ENCODE measurements at regions not wholly inside any gene's neighbourhood (a gene's known extent, or its start where the extent isn't known, plus 50 kb on each side); places are given as distances from the start of the nearest gene placed in this dataset.
"Not testable (repeated sequence)": the region's sequence is repeated elsewhere in the genome, so short reads cannot be mapped to it uniquely, and the experiment has no call there.

- DNase-seq (ENCODE audit: extremely low read depth, low read depth, low spot score) = no peak
Observed at GRCh38 chr18:35770376-35771014, 189.0 kb downstream of the GALNT1 start.

GRCh38 chr18:35771172-35771571 is 189.6 kb downstream of the GALNT1 start:
- no peak for DNase-seq (ENCODE audit: extremely low read depth, low read depth, low spot score)

DNA sequence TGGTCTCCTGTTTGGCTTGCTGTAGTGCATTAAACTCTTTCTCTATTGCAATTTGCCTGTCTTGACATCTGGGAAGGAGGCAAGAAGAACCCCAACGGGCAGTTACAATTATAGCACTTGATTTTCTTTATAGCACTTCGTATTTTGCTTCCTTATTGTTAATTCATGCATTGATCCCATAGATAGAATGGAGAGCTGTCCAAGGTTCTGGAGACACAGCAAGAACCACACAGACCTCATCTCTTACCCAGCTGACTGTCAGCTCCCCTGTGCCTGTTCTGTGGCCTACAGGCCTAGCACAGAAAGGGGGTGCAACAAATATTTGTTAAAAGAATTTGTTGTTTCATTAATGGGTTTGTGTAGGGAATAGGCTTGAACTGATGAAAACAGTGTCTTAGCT is 194.3 kb downstream of the GALNT1 start:
- no peak for DNase-seq (ENCODE audit: extremely low read depth, low read depth, low spot score)

GRCh38 chr18:35776473-35776872 is 194.9 kb downstream of the GALNT1 start:
- no peak for DNase-seq (ENCODE audit: extremely low read depth, low read depth, low spot score)

DNA sequence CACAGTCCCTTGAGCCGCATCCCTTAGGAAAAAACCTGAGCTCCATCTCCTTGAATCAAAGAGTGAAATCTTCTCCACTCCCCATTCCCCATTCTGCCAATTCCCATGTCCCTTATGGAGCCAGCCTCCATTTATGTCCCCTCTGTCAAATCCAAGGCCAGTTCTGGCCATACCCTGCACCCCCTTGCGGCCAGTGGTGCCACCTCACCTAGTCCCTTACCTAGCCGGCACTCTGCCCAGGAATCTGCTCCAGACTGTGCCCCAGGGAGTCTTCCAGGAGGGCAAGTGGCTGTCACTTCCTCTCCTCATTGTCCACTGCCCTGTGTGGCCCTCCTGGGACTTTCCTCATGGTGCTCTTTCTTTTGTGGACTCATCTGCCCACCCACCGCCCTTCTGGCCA is 195.4 kb upstream of the RMP24 start:
- DNase-seq (ENCODE audit: extremely low read depth, low read depth, low spot score) = no peak

- DNase-seq (ENCODE audit: extremely low read depth, low read depth, low spot score) = no peak
Observed at GRCh38 chr18:35778850-35779627, 193.4 kb upstream of the RMP24 start.

DNA sequence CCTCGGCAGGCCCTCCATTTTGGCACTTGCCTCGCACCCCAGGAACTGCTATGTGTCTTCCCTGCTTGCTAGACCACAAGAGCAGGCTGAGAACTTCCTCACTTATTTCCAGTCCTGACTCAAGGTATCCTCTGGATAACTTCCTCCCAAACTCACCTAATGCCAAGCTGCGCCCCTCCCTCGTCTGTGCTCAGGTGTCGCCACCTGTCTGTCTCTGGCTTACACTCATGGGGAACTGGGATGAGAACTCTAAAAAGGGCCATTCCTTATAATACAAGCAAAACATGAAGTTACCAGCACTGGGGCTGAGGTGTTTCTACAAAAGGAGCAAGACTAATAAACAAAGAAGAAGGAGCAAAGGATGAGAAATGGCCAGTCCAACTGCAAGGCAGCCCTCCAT is 191.5 kb upstream of the RMP24 start:
- no peak for DNase-seq (ENCODE audit: extremely low read depth, low read depth, low spot score)

DNA sequence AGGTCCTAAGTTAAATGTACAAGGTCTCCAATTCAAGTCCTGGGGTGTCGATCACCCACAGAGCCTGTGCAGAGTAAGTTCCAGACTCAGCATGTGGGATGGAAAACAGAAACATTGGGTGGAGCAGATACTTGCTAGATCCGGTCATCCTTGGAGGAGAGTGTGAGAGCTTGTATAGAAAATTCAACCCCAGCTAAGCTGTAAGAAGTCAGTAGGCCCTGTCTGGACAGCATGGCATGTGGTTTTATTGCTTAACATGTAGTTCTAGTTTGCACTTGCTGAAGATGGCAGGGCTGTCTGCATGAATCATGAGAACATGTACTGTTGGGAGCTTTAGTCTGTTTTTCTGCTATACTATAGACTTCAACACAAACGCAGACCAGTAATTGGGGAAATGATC is 189.6 kb upstream of the RMP24 start:
- DNase-seq (ENCODE audit: extremely low read depth, low read depth, low spot score) = no peak

GRCh38 chr18:35786365-35787042 is 186.0 kb upstream of the RMP24 start:
- no peak for DNase-seq (ENCODE audit: extremely low read depth, low read depth, low spot score)

DNA sequence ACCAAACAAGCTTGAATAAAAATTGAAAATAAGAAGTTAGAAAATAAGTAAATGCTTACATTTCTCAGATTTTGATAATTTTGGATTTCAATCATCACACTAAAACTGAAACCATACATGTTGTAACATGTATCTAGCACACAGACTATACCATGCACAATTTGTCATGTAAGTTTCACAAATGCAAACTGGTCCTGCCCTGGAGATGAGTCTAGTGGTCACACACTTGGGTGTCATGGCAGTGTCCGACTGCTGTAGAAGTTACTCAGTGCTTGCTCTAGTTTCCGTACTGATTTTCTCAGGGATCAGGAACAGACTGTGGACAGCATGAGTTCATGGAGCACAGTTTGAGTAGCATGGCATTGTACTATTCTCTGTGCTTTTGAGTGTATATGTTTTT is 182.9 kb upstream of the RMP24 start:
- DNase-seq (ENCODE audit: extremely low read depth, low read depth, low spot score) = no peak

DNA sequence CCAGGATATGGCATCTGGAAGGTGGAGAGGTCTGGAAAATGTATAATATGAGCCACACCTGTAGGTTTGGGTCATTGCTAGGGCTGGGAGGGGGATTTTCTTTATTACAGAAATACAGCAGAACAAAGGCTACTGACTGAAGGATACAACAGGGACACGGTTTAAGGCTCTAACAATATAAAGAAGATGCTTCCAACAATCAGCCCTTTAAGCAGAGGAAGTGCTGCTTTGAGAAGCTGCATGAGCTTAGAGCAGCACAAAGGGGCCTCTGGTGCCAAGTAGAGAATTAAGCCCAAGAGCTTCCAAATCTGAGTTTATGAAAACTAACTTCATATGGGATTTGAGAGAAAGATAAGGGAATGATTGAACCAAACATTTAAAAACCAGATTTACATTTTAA is 174.5 kb upstream of the RMP24 start:
- DNase-seq (ENCODE audit: extremely low read depth, low read depth, low spot score) = no peak

GRCh38 chr18:35803551-35803950 is 168.9 kb upstream of the RMP24 start:
- no peak for DNase-seq (ENCODE audit: extremely low read depth, low read depth, low spot score)

DNA sequence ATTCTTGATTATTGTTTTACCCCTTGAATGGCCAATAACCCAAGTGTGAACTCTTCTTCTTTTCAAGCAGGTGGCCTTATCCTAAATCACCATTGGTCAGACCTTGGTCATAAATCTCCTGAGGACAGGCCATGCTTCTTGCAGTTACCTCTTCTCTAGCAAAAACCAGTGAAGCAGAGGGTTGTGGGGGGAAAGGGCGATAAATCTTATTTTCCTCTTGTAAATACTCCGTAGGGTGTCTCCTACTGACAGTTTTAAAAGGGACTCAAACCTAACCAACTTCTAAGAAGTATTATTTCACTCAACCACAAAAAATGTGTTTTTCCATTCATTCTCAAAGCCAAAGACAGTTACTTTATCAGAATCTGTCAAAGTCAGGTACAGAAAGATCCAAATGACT is 168.1 kb upstream of the RMP24 start:
- DNase-seq (ENCODE audit: extremely low read depth, low read depth, low spot score) = no peak

- no peak for DNase-seq (ENCODE audit: extremely low read depth, low read depth, low spot score)
Observed at GRCh38 chr18:35807811-35808335, 164.6 kb upstream of the RMP24 start.

- no peak for DNase-seq (ENCODE audit: extremely low read depth, low read depth, low spot score)
Observed at GRCh38 chr18:35808796-35809195, 163.7 kb upstream of the RMP24 start.

DNA sequence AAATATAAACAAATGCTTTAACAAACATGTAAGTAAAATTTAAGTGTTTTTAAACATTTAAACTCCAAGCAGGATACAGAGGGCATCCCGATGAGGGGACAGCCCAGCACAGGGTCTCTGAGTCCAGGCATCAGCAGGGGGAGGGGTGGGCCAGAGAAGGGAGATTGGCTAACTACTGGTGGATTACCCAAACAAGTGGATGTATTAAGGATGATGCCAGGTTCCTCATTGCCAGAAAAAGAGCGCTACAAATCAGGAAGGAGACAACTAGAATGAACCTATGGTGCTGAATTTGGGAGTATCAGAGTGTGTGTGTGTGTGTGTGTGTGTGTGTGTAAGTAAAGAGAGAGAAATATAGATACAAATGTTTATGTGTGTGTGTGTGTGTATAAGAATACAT is 162.0 kb upstream of the RMP24 start:
- DNase-seq (ENCODE audit: extremely low read depth, low read depth, low spot score) = no peak

GRCh38 chr18:35811896-35812295 is 160.6 kb upstream of the RMP24 start:
- DNase-seq (ENCODE audit: extremely low read depth, low read depth, low spot score) = peak; percentile 9

DNA sequence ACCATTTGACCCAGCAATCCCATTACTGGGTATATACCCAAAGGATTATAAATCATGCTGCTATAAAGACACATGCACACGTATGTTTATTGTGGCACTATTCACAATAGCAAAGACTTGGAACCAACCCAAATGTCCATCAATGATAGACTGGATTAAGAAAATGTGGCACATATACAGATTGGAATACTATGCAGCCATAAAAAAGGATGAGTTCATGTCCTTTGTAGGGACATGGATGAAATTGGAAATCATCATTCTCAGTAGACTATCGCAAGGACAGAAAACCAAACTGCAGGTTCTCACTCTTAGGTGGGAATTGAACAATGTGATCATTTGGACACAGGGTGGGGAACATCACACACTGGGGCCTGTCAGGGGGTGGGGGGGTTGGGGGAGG is 157.5 kb upstream of the RMP24 start:
- DNase-seq (ENCODE audit: extremely low read depth, low read depth, low spot score) = not testable (repeated sequence)

GRCh38 chr18:35816003-35816402 is 156.5 kb upstream of the RMP24 start:
- no peak for DNase-seq (ENCODE audit: extremely low read depth, low read depth, low spot score)

GRCh38 chr18:35817604-35818352 is 154.7 kb upstream of the RMP24 start:
- no peak for DNase-seq (ENCODE audit: extremely low read depth, low read depth, low spot score)

DNA sequence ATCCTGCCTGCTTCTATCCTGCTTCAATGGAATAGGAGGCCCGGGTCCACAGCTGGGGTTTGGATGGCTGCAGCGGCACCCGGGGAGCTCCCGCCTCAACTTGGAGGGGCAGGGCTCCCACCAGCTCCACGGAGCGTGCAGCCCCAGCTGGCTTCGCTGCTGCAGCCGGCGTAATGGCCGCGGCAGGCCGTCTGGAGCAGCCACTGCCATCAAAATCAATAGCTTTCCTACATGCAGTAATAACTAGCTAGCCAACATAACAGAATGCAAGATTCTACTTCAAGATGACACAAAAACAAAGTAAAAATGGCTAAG is 154.2 kb upstream of the RMP24 start:
- no peak for DNase-seq (ENCODE audit: extremely low read depth, low read depth, low spot score)

Data from glomerular endothelial cell (primary cell).